ENCODE measurements at regions not wholly inside any gene's neighbourhood (a gene's known extent, or its start where the extent isn't known, plus 50 kb on each side); places are given as distances from the start of the nearest gene placed in this dataset.
"Not testable (repeated sequence)": the region's sequence is repeated elsewhere in the genome, so short reads cannot be mapped to it uniquely, and the experiment has no call there.

DNA sequence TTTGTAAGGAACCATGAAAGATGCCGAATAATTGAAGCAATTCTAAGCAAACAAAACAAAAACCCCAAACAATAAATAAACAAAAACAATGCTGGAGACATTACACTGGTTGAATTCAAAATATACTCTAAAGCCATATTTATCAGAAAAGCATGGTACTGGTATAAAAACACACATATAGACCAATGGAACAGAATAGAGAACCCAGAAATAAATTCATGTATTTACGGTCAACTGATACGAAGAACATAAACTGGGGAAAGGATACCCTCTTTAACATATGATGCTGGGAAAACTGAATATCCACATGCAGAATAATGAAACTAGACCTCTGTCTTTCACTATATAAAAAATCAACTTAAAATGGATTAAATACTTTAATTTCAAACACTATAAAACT, 214.3 kb upstream of the PDZRN3 start:
- DNase-seq (ENCODE audit: low read depth): no peak
- H3K4me3 ChIP-seq (ENCODE audit: low read depth, low read length): no peak overlapping the region
- TF ChIP-seq MYC (IDR thresholded peaks at IDR 0.05; ENCODE audit: low read depth, low read length): no peak
- TF ChIP-seq, protein P1, sequence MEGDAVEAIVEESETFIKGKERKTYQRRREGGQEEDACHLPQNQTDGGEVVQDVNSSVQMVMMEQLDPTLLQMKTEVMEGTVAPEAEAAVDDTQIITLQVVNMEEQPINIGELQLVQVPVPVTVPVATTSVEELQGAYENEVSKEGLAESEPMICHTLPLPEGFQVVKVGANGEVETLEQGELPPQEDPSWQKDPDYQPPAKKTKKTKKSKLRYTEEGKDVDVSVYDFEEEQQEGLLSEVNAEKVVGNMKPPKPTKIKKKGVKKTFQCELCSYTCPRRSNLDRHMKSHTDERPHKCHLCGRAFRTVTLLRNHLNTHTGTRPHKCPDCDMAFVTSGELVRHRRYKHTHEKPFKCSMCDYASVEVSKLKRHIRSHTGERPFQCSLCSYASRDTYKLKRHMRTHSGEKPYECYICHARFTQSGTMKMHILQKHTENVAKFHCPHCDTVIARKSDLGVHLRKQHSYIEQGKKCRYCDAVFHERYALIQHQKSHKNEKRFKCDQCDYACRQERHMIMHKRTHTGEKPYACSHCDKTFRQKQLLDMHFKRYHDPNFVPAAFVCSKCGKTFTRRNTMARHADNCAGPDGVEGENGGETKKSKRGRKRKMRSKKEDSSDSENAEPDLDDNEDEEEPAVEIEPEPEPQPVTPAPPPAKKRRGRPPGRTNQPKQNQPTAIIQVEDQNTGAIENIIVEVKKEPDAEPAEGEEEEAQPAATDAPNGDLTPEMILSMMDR (IDR thresholded peaks at IDR 0.05; ENCODE audit: low read depth, low read length): no peak

DNA sequence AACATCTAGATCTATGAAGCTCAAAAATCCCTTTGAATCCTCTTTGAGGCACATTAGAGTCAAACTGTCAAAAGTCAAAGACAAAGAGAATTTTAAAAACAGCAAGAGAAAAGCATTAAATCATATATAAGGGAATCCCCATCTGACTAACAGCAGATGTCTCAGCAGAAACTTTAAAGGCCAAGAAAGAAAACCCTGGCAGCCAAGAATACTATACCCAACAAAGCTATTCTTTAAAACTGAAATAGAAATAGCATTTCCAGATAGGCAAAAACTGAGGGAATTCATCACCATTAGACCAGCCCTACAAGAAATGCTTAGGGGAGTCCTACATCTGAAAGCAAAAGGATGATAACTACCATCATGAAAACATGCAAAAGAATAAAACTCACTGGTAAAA, 211.2 kb upstream of the PDZRN3 start:
- H3K4me3 ChIP-seq (ENCODE audit: low read depth, low read length): no peak overlapping the region
- DNase-seq (ENCODE audit: low read depth): no peak
- TF ChIP-seq MAX (IDR thresholded peaks at IDR 0.05; ENCODE audit: low read depth, low read length): no peak
- TF ChIP-seq, protein P1 (IDR thresholded peaks at IDR 0.05; ENCODE audit: low read depth, low read length): no peak
- no peak for TF ChIP-seq MYC (IDR thresholded peaks at IDR 0.05; ENCODE audit: low read depth, low read length)

DNA sequence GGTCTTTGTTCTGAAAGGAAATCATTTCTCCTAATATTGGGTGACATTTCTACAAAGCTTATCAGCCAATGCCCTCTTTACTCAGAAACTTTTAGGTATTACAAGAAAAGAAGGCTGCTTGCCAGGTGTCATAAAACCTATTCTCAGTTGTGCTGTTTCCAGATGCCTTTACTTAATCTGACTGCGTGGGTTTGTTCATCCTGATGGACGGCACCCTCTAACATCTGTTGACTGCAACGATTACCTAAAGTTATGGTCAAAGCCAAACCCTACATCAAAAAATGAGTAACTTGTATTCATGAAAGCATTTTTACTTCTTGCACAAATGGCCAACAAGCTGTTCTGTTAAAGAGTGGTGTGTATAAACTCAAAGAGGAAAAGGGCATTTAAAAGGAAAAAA, 207.7 kb upstream of the PDZRN3 start:
- TF ChIP-seq, protein P1 (IDR thresholded peaks at IDR 0.05; ENCODE audit: low read depth, low read length): no peak
- no peak for TF ChIP-seq POLR2A (IDR thresholded peaks at IDR 0.05; ENCODE audit: extremely low read depth, insufficient read length)
- TF ChIP-seq MYC (IDR thresholded peaks at IDR 0.05; ENCODE audit: low read depth, low read length): no peak
- no peak for TF ChIP-seq MAX (IDR thresholded peaks at IDR 0.05; ENCODE audit: low read depth, low read length)
- no peak for DNase-seq (ENCODE audit: low read depth)
- H3K4me3 ChIP-seq (ENCODE audit: low read depth, low read length): no peak overlapping the region

DNA sequence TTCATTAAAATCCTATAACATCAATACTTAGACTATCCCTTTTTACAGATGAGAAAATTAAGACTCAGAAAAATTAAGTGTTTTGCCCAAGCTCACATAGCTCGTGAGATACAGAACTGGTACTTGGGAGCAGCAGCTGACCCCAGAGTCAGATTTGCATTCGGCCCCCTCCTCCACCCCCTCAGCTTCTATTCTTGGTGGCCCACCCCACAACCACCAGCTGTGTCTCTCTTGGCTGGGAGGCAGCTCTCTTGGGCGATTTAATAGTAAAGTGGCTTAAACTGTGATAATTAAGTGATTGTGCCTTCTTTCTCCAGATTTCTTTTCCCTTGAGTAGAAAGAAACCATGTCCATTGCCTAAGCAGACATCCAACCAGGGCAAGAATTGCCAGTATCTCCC, 203.6 kb upstream of the PDZRN3 start:
- DNase-seq (ENCODE audit: low read depth): no peak
- TF ChIP-seq POLR2A (IDR thresholded peaks at IDR 0.05; ENCODE audit: extremely low read depth, insufficient read length): no peak
- no peak for TF ChIP-seq MAX (IDR thresholded peaks at IDR 0.05; ENCODE audit: low read depth, low read length)
- no peak for TF ChIP-seq MYC (IDR thresholded peaks at IDR 0.05; ENCODE audit: low read depth, low read length)
- TF ChIP-seq, protein P1 (IDR thresholded peaks at IDR 0.05; ENCODE audit: low read depth, low read length): no peak
- no peak overlapping the region for H3K4me3 ChIP-seq (ENCODE audit: low read depth, low read length)

- TF ChIP-seq, protein P1 (IDR thresholded peaks at IDR 0.05; ENCODE audit: low read depth, low read length): no peak
- no peak for TF ChIP-seq MAX (IDR thresholded peaks at IDR 0.05; ENCODE audit: low read depth, low read length)
- no peak for TF ChIP-seq POLR2A (IDR thresholded peaks at IDR 0.05; ENCODE audit: extremely low read depth, insufficient read length)
- TF ChIP-seq MYC (IDR thresholded peaks at IDR 0.05; ENCODE audit: low read depth, low read length): no peak
- DNase-seq (ENCODE audit: low read depth): no peak
- H3K4me3 ChIP-seq (ENCODE audit: low read depth, low read length): no peak overlapping the region
These were observed 203.0 kb upstream of the PDZRN3 start for GRCh38 chr3:73827725-73828211.

GRCh38 chr3:73827204-73827603, 202.5 kb upstream of the PDZRN3 start:
- TF ChIP-seq, protein P1 (IDR thresholded peaks at IDR 0.05; ENCODE audit: low read depth, low read length): no peak
- TF ChIP-seq POLR2A (IDR thresholded peaks at IDR 0.05; ENCODE audit: extremely low read depth, insufficient read length) (no peak), MAX (IDR thresholded peaks at IDR 0.05; ENCODE audit: low read depth, low read length) (no peak), MYC (IDR thresholded peaks at IDR 0.05; ENCODE audit: low read depth, low read length) (no peak)
- no peak overlapping the region for H3K4me3 ChIP-seq (ENCODE audit: low read depth, low read length)
- no peak for DNase-seq (ENCODE audit: low read depth)

DNA sequence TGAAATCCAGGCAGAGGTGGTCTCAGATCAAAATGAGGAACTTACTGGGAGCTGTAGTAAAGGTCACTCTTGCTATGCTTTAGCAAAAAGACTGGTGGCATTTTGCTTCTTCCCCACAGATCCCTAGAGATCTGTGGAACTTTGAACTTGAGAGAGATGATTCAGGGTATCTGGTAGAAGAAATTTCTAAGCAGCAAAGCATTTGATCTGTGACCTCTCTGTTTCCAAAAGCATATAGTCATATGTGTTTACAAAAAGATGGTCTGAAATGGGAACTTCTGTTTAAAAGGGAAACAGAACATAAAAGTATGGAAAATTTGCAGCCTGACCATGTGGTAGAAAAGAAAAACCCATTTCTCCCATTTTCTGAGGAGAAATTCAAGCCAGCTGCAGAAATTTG, 196.2 kb upstream of the PDZRN3 start:
- not testable (repeated sequence) for H3K4me3 ChIP-seq (ENCODE audit: low read depth, low read length); DNase-seq (ENCODE audit: low read depth)
